Stimulated activated CD4-positive, alpha-beta T cell treated with anti-CD3 and anti-CD28 coated beads, Interleukin-12 subunit alpha, Interleukin-12 subunit beta, amount 100 ng/mL, for 48 hours (primary cell): ENCODE measurements at regions not wholly inside any gene's neighbourhood (a gene's known extent, or its start where the extent isn't known, plus 50 kb on each side); places are given as distances from the start of the nearest gene placed in this dataset.

ENCODE experiments used
- DNase-seq, 3 donors: peaks; one replicate each; pipeline ENCODE4 v3.0.0-alpha.2; 2020; ENCODE audit warnings: low read depth in 2 of 3, low spot score in 1 of 3

GRCh38 chr10:7478727-7479457, 68.1 kb upstream of the SFMBT2 start:
- DNase-seq: no peak

DNA sequence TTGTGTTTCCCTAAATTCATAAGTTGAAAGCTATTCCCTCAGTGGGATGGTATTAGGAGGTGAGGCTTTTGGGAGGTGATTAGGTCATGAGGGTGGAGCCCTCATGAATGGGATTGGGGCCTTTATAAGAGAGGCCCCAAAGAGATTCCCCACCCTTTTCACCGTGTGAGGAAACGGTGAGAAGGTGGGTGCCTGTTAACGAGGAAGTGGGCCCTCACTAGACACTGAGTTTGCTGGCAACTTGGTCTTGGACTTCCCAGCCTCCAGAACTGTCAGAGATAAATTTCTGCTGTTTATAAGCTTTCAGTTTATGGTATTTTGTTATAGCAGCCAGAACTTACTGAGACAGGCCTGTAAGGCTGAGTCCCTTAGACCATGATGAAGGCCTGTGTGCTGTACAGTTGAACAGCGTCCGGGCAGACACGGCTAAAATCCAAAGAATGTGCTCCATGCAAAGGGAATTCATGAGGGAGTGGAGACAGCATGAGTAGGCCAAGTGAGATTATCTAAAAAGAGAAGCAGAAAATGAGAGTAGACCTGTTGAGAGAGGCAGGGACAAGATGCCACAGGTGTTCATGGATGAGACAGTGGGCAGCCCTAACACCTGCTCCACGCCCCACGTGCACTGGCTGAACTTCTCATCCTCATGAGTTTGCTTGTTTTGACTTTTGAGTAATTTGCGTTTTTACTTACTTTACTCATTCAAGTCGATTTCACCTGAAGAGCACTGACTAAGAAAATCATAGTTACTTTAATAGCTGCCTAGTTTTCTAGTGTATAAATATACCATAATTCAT, 66.9 kb upstream of the SFMBT2 start:
- no peak for DNase-seq

DNA sequence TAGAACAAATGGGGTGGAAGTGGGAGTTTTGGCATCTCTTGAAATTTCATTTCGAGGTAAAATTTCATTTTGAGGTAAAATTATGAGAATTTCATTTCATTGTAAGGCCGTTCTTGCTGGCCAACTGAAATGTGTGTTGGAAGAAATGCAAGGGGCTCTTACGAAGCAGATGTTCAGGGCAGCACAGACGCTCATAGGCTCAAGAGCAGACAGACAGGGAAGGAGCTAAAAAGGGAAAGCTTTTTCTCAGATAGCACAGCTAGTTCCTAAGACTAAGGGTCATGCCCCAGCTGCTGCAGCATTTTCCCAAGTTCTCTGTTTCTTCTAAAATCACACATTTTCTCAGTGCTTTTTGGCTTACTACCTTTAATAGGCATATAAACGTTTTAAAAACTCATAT, 65.1 kb upstream of the SFMBT2 start:
- no peak for DNase-seq

DNA sequence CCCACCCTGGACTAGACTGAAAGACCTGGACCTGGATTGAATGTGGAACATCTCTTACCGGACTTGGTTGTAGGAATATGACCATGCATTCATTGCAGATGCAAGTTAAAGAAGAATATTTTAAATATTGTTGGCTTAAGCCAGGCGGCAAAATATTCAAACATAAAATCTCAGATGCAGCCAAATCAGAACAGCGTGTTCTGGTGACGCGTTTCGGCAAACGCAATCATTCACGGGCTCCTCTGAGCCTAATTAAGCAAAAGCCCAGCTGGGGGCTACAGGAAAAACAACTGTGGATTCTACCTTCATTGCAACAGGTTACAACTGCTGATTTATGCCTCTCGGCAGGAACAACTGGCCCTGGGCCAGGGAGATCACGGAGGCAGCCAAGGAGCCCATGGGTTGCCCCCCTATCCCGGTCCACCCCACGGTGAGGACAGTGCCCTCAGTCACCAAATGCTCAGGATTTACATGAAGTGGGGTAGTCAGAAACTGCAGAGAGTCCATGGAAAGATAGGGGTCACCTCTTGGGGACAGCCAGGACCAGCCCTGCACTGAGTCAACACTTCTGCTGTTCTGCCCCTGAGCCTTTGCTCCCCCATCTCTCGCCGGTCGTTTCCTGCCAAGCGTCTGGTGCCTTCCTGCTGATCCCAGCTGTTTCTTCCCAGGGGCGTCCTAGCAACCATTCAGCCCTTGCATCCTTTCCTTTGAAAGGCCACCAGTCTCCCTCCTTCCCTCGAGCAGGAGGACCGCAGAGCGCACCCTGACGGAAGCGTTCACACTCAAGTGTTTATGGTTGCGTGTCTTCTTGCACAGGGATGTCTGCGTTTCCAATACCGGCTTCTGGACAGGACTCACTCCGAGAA, 64.4 kb upstream of the SFMBT2 start:
- no peak for DNase-seq

DNA sequence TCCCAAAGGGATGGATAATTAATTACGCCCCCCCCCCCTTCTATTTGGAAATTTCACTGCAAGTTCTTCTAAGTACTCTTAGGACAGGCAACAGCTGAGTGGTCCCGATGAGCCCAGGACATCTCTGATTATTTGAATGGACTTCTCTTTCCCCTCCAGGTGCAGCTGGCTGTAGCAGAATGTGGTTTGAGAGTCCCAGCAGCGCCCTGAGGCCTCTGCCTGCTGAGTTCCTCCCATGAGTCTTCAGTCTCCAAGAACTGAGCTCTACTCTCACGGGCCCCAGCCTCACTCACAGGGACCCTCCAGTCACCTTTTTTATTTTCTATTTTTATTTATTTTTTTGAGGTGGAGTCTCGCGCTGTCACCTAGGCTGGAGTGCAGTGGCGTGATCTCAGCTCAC, 63.6 kb upstream of the SFMBT2 start:
- DNase-seq: no peak

DNA sequence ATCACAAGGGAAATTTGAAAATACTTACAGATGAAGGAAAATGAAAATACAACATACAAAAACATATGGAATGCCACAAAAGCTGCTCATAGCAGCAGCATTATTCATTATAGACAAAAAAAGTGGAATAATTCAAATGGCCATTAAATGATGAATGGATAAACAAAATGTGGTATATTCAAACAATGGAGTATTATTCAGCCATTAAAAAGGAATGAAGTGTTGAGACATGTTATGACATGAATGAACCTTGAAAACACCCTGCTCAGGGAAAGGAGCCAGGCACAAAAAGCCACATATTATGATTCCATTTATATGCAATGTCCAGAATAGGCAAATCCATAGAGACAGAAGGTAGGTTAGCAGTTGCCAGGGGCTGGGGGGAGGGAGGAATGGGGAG, 62.6 kb upstream of the SFMBT2 start:
- no peak for DNase-seq

- no peak for DNase-seq
These were observed 61.0 kb upstream of the SFMBT2 start for GRCh38 chr10:7471720-7472367.

GRCh38 chr10:7470371-7470770, 59.5 kb upstream of the SFMBT2 start:
- no peak for DNase-seq

DNA sequence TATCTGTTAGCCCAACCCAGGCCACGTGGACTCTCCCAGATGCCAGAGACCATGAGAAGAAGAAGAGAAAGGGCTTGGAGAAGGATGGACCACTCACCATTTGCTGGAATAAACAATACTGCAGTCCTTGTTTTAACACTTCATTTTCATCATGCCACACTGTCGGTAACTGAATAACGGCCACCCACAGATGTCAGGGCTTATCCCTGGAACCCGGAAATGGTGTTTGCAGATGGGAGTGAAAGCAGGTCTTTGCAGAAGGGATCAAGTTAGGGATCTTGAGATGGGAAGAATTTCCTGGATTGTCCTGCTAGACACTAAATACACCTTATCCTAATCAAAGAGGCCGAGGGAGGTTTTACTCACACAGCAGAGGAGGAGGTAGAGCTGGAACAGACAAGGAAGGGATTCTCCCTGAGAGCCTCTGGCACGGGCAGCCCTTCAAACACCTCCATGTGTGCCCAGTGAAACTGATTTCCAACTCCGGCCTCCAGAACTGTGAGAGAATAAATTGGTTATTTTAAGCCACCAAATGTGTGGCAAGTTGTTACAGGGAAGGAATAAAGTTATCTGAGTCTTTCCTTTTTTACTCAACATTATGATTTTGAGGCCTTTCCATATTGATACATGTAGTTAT, 56.3 kb upstream of the SFMBT2 start:
- no peak for DNase-seq

- DNase-seq: no peak
These were observed 53.9 kb upstream of the SFMBT2 start for GRCh38 chr10:7464691-7465090.
